Dedifferentiated amniotic fluid mesenchymal stem cell (primary cell): ENCODE measurements at regions not wholly inside any gene's neighbourhood (a gene's known extent, or its start where the extent isn't known, plus 50 kb on each side); places are given as distances from the start of the nearest gene placed in this dataset.
"Not testable (repeated sequence)": the region's sequence is repeated elsewhere in the genome, so short reads cannot be mapped to it uniquely, and the experiment has no call there.

Experiments used
- DNase-seq: peaks from one replicate; pipeline ENCODE4 v3.0.0-alpha.2; 2016; ENCODE audit errors: extremely low spot score

DNA sequence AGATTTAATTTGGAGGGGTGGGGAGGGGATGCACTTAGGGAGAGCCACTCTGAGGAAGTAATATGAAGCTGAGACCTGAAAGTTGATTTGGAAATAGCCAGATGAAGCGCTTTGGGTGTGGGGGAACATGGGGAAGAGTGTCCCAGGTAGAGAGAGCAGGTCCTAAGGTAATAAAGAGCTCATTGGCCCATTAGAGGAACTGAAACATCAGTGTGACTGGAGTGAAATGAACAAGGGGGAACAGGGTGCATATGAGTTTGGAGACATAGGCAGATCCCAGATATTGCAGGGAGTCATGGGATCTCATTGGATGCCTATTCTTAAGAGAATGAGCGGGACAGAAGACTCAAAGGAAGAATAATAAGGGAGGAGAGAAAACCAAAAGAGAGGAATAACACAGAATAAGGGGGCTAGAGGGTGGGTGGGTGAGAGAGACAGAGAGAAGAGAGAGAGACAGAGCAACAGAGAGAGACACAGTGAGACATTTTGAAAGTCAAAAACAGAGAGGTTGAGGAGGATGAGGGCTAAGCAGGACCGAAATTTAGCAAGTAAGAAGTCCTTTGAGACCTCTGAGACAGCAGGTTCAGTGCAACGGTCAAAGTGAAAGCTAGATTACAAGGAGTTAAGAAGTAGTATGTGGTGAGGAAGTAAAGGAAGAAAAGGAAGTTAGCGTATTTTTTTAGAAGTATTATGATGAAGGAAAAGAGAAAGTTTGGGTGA lies 54.1 kb upstream of the NOTCH2NLA start:
- DNase-seq = not testable (repeated sequence)

GRCh38 chr1:146281522-146281921 lies 52.7 kb upstream of the NOTCH2NLA start:
- DNase-seq = not testable (repeated sequence)

- DNase-seq = not testable (repeated sequence)
Observed at GRCh38 chr1:146278758-146279157, 49.9 kb upstream of the NOTCH2NLA start.
